ENCODE measurements at regions not wholly inside any gene's neighbourhood (a gene's known extent, or its start where the extent isn't known, plus 50 kb on each side); places are given as distances from the start of the nearest gene placed in this dataset.

DNA sequence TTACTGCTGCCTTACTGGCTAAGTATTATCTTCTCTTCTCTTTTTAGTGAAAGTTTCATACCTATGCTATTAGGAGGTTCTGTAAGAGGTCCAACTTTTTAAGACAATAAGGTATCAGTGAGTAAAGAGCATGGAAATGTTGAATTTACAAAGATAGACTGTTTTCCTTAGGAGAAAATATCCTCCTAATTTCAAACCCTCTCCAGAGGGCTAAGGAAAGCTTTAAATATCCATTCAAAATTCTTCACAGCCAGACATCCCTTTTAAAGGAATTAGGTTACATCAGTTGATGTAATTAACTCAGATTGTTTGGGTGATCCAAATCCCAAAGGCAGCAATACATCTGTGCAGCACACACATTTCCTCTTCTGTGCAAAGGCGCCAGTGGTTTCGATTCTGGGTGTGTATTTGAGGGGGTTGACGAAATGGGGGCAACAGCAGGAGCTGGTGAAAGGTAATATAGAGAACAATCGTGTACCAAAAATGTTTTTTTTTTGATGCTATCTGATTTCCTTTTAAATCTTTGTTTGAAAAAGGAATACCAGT is 273.8 kb upstream of the RPS23 start:
- no peaks in the 10 kb centered on the region for H3K36me3 ChIP-seq (ENCODE audit: insufficient read depth, low read length)
- H3K4me2 ChIP-seq (ENCODE audit: low read depth, low read length, poor library complexity, severe bottlenecking) = no peak overlapping the region
- no peak overlapping the region for H3K9ac ChIP-seq (ENCODE audit: low read depth, low read length, poor library complexity, severe bottlenecking)
- H3K4me1 ChIP-seq (ENCODE audit: insufficient read depth, low read length, poor library complexity, severe bottlenecking) = no peaks in the 10 kb centered on the region
- TF ChIP-seq EZH2phosphoT487 (IDR thresholded peaks at IDR 0.05; ENCODE audit: borderline replicate concordance) = no peak
- TF ChIP-seq, protein P1, sequence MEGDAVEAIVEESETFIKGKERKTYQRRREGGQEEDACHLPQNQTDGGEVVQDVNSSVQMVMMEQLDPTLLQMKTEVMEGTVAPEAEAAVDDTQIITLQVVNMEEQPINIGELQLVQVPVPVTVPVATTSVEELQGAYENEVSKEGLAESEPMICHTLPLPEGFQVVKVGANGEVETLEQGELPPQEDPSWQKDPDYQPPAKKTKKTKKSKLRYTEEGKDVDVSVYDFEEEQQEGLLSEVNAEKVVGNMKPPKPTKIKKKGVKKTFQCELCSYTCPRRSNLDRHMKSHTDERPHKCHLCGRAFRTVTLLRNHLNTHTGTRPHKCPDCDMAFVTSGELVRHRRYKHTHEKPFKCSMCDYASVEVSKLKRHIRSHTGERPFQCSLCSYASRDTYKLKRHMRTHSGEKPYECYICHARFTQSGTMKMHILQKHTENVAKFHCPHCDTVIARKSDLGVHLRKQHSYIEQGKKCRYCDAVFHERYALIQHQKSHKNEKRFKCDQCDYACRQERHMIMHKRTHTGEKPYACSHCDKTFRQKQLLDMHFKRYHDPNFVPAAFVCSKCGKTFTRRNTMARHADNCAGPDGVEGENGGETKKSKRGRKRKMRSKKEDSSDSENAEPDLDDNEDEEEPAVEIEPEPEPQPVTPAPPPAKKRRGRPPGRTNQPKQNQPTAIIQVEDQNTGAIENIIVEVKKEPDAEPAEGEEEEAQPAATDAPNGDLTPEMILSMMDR (conservative IDR thresholded peaks at IDR 0.05; ENCODE audit: low read length) = no peak
- no peak overlapping the region for H3K4me3 ChIP-seq (ENCODE audit: low read length, poor library complexity, severe bottlenecking)
- H3F3A ChIP-seq (ENCODE audit: low read depth) = no peaks in the 10 kb centered on the region
- no peaks in the 10 kb centered on the region for H4K20me1 ChIP-seq (ENCODE audit: insufficient read depth, low read length, poor library complexity, severe bottlenecking)
- H2AFZ ChIP-seq (ENCODE audit: low read length) = no peak overlapping the region
- no peaks in the 10 kb centered on the region for H3K27me3 ChIP-seq (ENCODE audit: insufficient read depth, low read length, poor library complexity, severe bottlenecking)
- H3K9me3 ChIP-seq (ENCODE audit: insufficient read depth, low read depth, low read length) = no peaks in the 10 kb centered on the region
- H3K79me2 ChIP-seq (ENCODE audit: insufficient read depth, low read length) = no peaks in the 10 kb centered on the region
- H3K9me2 ChIP-seq (replicated peaks; ENCODE audit: low read depth, low read length) = no peaks in the 10 kb centered on the region

DNA sequence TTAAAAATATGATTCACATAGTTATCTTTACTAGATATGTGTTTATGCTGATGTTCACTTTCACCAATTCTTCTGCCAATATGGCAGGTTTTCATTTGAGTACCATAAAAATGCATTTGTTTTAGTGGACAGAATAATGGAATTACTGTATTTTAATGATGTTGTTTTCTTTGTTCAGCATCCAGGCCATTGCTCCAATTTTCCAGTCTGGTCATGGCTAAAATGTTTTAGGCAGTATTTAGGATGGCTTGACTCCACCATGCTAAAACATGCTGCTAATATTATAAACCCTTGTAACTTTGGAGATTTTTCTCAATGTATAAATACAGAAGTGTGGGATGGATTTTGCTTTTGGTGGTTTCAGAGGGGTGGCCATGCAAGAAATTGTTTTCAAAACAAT is 273.0 kb upstream of the RPS23 start:
- TF ChIP-seq, protein P1 (conservative IDR thresholded peaks at IDR 0.05; ENCODE audit: low read length) = no peak
- TF ChIP-seq EZH2phosphoT487 (IDR thresholded peaks at IDR 0.05; ENCODE audit: borderline replicate concordance) = no peak
- Histone ChIP-seq H3K9me2 (replicated peaks; ENCODE audit: low read depth, low read length) (no peaks in the 10 kb centered on the region), H3K9me3 (ENCODE audit: insufficient read depth, low read depth, low read length) (no peaks in the 10 kb centered on the region), H3K9ac (ENCODE audit: low read depth, low read length, poor library complexity, severe bottlenecking) (no peak overlapping the region), H3K4me2 (ENCODE audit: low read depth, low read length, poor library complexity, severe bottlenecking) (no peak overlapping the region), H4K20me1 (ENCODE audit: insufficient read depth, low read length, poor library complexity, severe bottlenecking) (no peaks in the 10 kb centered on the region), H3K4me1 (ENCODE audit: insufficient read depth, low read length, poor library complexity, severe bottlenecking) (no peaks in the 10 kb centered on the region), H3K4me3 (ENCODE audit: low read length, poor library complexity, severe bottlenecking) (no peak overlapping the region), H3F3A (ENCODE audit: low read depth) (no peaks in the 10 kb centered on the region), H3K79me2 (ENCODE audit: insufficient read depth, low read length) (no peaks in the 10 kb centered on the region), H3K27me3 (ENCODE audit: insufficient read depth, low read length, poor library complexity, severe bottlenecking) (no peaks in the 10 kb centered on the region), H2AFZ (ENCODE audit: low read length) (no peak overlapping the region), H3K36me3 (ENCODE audit: insufficient read depth, low read length) (no peaks in the 10 kb centered on the region)

DNA sequence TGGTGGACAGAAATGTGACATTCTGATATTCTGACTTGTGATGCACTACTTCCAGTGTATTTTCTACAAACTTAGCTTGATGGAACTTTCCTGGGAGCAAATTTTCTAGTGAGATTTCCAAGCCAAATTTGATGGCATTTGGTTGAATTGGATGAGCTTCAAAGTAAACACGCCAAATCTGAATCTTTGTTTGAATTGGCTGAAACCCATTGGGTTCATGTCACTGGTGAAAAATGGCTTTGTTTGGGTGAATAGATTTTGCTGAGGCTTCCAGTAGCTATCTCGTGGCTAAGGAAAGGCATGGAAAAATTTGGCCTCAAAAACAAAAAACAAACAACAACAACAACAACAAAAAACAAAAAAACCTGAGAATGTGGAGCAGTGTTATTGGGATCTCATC is 271.1 kb upstream of the RPS23 start:
- Histone ChIP-seq H3K9ac (ENCODE audit: low read depth, low read length, poor library complexity, severe bottlenecking) (no peak overlapping the region), H3K4me3 (ENCODE audit: low read length, poor library complexity, severe bottlenecking) (no peak overlapping the region), H3K9me2 (replicated peaks; ENCODE audit: low read depth, low read length) (no peaks in the 10 kb centered on the region), H3K4me1 (ENCODE audit: insufficient read depth, low read length, poor library complexity, severe bottlenecking) (no peaks in the 10 kb centered on the region), H4K20me1 (ENCODE audit: insufficient read depth, low read length, poor library complexity, severe bottlenecking) (no peaks in the 10 kb centered on the region), H3K9me3 (ENCODE audit: insufficient read depth, low read depth, low read length) (no peaks in the 10 kb centered on the region), H3K4me2 (ENCODE audit: low read depth, low read length, poor library complexity, severe bottlenecking) (no peak overlapping the region), H3K36me3 (ENCODE audit: insufficient read depth, low read length) (no peaks in the 10 kb centered on the region), H2AFZ (ENCODE audit: low read length) (no peak overlapping the region), H3K79me2 (ENCODE audit: insufficient read depth, low read length) (no peaks in the 10 kb centered on the region), H3K27me3 (ENCODE audit: insufficient read depth, low read length, poor library complexity, severe bottlenecking) (no peaks in the 10 kb centered on the region), H3F3A (ENCODE audit: low read depth) (no peaks in the 10 kb centered on the region)
- no peak for TF ChIP-seq EZH2phosphoT487 (IDR thresholded peaks at IDR 0.05; ENCODE audit: borderline replicate concordance)
- TF ChIP-seq, protein P1 (conservative IDR thresholded peaks at IDR 0.05; ENCODE audit: low read length) = no peak

Measured in Loucy (cell line).